Mucosa of rectum (tissue), 2 donors: ENCODE measurements at regions not wholly inside any gene's neighbourhood (a gene's known extent, or its start where the extent isn't known, plus 50 kb on each side); places are given as distances from the start of the nearest gene placed in this dataset.

Experiments used
- H3K27ac ChIP-seq, 2 donors: one replicate each; pipeline ENCODE4 v1.7.0; 2013; ENCODE audit warnings: inconsistent platforms in 2 of 2, low read depth in 2 of 2, low read length in 2 of 2
- H3K27me3 ChIP-seq, 2 donors: one replicate each; pipeline ENCODE4 v1.7.0; 2013; ENCODE audit warnings: low read length in 2 of 2; ENCODE audit not compliant: control insufficient read depth in 2 of 2, insufficient read depth in 2 of 2
- H3K36me3 ChIP-seq, 2 donors: one replicate each; pipeline ENCODE4 v1.7.0; 2013; ENCODE audit warnings: low read length in 2 of 2; ENCODE audit not compliant: control insufficient read depth in 2 of 2, insufficient read depth in 2 of 2
- H3K4me1 ChIP-seq, 2 donors: one replicate each; pipeline ENCODE4 v1.7.0; 2013; ENCODE audit warnings: low read length in 2 of 2, mild to moderate bottlenecking in 1 of 2; ENCODE audit not compliant: control insufficient read depth in 2 of 2, insufficient read depth in 2 of 2
- H3K4me3 ChIP-seq, 2 donors: one replicate each; pipeline ENCODE4 v1.7.0; 2013; ENCODE audit warnings: low read length in 2 of 2
- H3K9ac ChIP-seq, 2 donors: one replicate each; pipeline ENCODE4 v1.7.0; 2013; ENCODE audit warnings: low read length in 2 of 2, low read depth in 1 of 2, mild to moderate bottlenecking in 1 of 2
- H3K9me3 ChIP-seq, 2 donors: one replicate each; pipeline ENCODE4 v1.7.0; 2013; ENCODE audit warnings: low read length in 2 of 2; ENCODE audit not compliant: control insufficient read depth in 2 of 2
- donor health status: healthy.
- donor health status: Normal muscosa, but diverticular disease.

DNA sequence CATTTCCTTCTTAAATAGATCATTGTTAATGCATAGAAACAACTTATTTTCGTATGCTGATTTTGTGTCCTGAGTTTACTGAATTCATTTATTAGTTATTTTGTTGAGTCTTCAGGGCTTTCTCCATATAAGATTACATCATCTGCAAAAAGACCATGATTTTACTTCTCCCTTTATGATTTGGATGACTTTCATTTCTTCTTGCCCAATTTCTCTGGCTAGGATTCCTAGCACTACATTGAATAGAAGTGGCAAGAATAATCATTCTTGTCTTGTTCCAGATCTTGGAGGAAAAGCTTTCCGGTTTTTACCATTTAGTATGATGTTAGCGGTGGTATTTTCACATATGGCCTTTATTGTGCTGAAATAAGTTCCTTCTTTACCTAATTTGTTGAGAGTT, 303.0 kb upstream of the RTL1 start:
- Histone ChIP-seq H3K27ac (no peak overlapping the region), H3K9ac (no peak overlapping the region), H3K36me3 (no peaks in the 10 kb centered on the region), H3K9me3 (peaks cover 4 to 7% of the 10 kb centered on the region in 2 donors), H3K27me3 (no peaks in the 10 kb centered on the region), H3K4me3 (no peak overlapping the region), H3K4me1 (no peaks in the 10 kb centered on the region)

DNA sequence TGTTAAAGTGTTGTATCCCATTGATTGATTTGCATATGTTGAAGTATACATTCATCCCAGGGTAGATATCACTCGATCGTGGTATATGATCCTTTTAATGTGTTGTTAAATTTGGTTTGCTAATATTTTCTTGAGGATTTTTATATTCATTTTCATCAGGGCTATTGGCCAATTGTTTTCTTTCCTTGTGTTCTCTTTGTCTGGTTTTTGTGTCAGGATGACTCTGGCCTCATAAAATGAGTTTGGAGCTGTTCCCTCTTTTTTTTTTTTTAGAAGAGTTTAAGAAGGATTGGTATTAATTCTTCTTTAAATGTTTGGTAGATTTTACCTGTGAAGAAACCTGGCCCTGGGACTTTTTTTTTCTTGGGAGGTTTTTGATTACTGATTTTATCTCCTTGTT, 303.5 kb upstream of the RTL1 start:
- no peaks in the 10 kb centered on the region for H3K4me1 ChIP-seq
- H3K4me3 ChIP-seq: no peak overlapping the region
- no peak overlapping the region for H3K9ac ChIP-seq
- no peaks in the 10 kb centered on the region for H3K36me3 ChIP-seq
- H3K27ac ChIP-seq: no peak overlapping the region
- peaks cover 4 to 7% of the 10 kb centered on the region in 2 donors for H3K9me3 ChIP-seq
- no peaks in the 10 kb centered on the region for H3K27me3 ChIP-seq

DNA sequence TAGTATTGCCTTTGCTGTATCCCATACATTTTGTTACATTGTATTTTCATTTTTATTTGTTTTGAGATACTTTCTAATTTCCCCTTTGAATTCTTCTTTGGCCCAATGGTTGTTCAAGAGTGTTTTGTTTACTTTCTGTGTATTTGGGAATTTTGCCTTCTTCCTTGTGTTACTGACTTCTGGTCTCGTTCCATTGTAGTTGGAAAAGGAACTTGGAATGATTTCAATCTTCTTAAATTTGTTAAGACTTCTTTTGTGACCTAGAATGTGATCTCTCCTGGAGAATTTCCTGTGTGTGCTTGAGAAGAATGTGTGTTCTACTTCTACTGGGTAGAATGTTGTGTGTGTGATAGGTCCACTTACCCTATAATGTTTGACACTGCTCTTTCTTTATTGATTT, 304.4 kb upstream of the RTL1 start:
- Histone ChIP-seq H3K9me3 (peaks cover 4 to 7% of the 10 kb centered on the region in 2 donors), H3K27me3 (no peaks in the 10 kb centered on the region), H3K27ac (no peak overlapping the region), H3K4me1 (no peaks in the 10 kb centered on the region), H3K4me3 (no peak overlapping the region), H3K36me3 (no peaks in the 10 kb centered on the region), H3K9ac (no peak overlapping the region)

DNA sequence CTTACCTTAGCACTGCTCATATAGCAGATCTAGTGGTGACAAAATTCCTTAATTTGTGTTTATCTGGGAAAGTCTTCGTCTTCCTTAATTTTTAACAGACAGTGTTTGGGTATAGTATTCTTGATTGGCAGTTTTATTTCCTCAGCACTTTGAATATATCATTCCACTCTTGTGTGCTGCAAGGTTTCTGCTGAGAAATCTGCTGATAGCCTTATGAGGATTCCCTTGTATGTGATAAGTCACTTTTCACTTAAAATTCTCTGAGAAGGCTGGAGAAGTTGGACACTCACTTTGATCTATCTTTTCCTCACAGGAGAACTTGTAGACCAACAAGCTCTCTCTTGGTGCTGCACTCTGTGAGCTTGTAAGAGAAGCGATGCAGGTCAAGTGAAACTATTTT, 306.1 kb upstream of the RTL1 start:
- H3K4me1 ChIP-seq: no peaks in the 10 kb centered on the region
- no peaks in the 10 kb centered on the region for H3K27me3 ChIP-seq
- H3K4me3 ChIP-seq: no peak overlapping the region
- no peak overlapping the region for H3K9ac ChIP-seq
- no peaks in the 10 kb centered on the region for H3K36me3 ChIP-seq
- H3K9me3 ChIP-seq: peaks cover 4 to 7% of the 10 kb centered on the region in 2 donors
- H3K27ac ChIP-seq: no peak overlapping the region

DNA sequence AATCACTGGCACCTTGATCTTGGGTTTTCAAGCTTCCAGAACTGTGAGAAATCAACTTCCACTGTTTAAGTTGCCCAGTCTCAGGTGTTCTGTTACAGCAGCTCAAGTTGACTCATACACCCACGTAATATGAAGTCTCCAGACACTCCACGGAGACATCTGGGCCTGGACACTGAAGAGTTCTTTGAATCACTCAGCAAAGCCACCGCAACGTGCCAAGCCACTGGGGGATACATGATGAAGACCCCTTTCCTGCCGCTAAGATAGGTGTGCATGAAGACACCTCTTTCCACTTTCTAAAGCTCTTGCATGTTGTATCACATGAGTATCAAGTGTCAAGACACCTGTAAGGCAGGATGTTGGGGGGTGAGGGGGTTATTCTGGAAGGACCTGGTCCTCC, 311.7 kb upstream of the RTL1 start:
- H3K27me3 ChIP-seq: no peaks in the 10 kb centered on the region
- no peaks in the 10 kb centered on the region for H3K4me1 ChIP-seq
- H3K9me3 ChIP-seq: no peaks in the 10 kb centered on the region
- H3K9ac ChIP-seq: no peak overlapping the region
- no peak overlapping the region for H3K27ac ChIP-seq
- no peak overlapping the region for H3K4me3 ChIP-seq
- no peaks in the 10 kb centered on the region for H3K36me3 ChIP-seq

DNA sequence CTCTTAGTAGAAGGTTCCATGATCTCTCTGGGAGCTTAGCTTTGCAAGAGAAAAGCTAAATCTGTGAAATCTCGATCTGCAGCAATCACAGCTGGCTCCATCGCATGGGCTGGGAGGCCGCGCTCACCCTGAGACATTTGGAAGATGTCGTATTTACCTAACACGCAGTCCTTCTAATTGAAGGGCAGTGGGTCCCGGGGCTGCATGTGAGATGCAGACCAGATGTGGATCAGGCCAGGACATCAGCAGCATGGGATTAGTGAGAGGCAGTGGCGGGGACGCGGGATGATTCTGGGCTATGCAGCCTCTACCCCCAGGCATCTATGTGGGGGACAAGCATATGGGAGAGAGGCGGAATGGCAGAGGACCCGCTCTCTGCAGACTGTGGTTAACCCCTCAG, 312.4 kb upstream of the RTL1 start:
- Histone ChIP-seq H3K4me1 (no peaks in the 10 kb centered on the region), H3K36me3 (no peaks in the 10 kb centered on the region), H3K9me3 (no peaks in the 10 kb centered on the region), H3K27ac (no peak overlapping the region), H3K4me3 (no peak overlapping the region), H3K27me3 (no peaks in the 10 kb centered on the region), H3K9ac (no peak overlapping the region)

DNA sequence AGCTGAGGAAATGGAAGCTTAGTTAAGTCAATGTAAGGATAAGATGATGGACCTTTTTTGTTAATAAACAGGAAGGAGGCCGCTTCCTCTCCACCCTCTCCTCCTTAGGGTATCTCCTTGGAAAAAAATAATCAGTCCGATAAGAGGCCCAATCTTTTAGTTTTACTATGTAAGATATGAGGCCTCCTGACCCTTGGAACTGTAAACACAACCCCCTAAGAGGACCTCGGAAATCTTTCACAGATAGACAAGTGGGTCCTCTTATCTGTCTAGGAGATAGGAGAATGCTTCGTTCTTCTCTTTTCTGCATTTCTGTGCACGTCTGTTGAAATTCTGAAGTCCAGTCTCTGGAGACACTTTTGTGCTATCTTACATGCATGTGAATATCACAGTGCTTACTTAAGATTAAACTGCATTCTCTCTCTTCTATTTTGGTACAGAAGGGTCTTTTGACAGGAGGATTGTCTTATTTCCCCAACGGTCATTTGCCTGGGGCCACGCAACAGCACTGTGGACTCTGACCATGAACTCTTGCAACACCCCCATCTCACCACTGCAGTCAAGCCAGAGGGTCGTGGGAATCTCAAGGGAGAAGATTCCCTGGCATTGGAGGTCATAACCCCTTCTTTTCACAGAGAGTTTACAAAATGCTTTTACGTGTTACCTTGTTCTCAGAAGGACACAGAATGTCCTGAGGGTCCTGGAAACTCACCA, 313.0 kb upstream of the RTL1 start:
- H3K9me3 ChIP-seq: no peaks in the 10 kb centered on the region
- H3K27ac ChIP-seq: no peak overlapping the region
- no peak overlapping the region for H3K4me3 ChIP-seq
- no peak overlapping the region for H3K9ac ChIP-seq
- H3K4me1 ChIP-seq: no peaks in the 10 kb centered on the region
- no peaks in the 10 kb centered on the region for H3K36me3 ChIP-seq
- no peaks in the 10 kb centered on the region for H3K27me3 ChIP-seq

DNA sequence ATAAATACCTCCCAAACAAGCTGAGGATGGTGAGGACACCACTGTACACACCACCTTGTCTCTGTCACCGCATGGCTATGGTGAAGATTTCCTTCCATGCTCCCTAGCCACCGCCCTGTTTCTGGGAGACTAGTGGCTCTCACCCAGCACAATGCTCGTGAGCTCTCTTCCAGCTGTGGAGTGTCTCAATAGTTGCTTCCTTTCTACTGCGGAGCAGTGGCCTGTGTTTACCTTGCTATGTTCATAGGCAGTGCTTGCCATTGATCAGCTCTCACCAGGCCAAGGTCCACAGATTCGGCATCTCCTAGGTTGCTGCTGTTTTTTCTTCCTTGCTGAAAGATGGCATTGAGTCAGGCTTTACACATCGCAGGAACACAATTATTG, 313.6 kb upstream of the RTL1 start:
- no peak overlapping the region for H3K9ac ChIP-seq
- H3K27me3 ChIP-seq: no peaks in the 10 kb centered on the region
- H3K9me3 ChIP-seq: no peaks in the 10 kb centered on the region
- H3K4me3 ChIP-seq: no peak overlapping the region
- H3K4me1 ChIP-seq: no peaks in the 10 kb centered on the region
- no peaks in the 10 kb centered on the region for H3K36me3 ChIP-seq
- no peak overlapping the region for H3K27ac ChIP-seq

DNA sequence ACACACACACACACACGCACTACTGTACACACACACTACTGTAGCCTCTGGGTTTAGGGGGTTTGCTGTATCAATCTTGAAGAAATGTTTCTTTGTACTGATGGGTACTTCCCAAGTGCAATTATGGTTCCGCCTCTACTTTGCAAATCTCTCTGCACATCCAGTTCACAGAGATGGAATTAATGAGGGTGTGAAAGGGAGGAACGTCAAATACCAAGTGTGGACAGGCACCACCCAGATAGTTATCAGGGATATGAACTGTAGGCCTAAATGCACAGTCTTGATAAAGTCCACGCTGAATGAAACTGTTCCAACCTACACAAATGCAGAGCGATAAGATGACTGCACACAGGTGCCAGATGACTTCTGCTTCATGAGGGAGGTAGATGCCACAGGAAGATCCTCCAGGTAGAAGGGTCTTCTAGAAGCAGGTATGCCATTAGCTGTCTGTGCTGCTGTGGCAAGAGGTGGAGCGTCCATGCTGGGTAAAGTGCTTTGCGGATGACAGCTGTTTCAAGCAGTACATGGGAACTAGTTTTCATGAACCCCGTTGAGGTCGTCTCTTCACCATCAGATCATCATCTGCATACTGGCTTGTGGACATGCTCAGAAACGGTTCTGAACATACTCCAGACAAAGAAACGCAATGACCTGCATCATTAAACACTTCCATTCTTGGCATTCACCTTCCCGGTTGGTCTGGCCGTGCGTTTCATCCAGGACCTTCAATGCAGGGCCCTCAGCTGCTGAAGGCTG, 314.3 kb upstream of the RTL1 start:
- H3K9me3 ChIP-seq: no peaks in the 10 kb centered on the region
- H3K27ac ChIP-seq: no peak overlapping the region
- no peaks in the 10 kb centered on the region for H3K4me1 ChIP-seq
- H3K27me3 ChIP-seq: no peaks in the 10 kb centered on the region
- no peaks in the 10 kb centered on the region for H3K36me3 ChIP-seq
- H3K9ac ChIP-seq: no peak overlapping the region
- no peak overlapping the region for H3K4me3 ChIP-seq

DNA sequence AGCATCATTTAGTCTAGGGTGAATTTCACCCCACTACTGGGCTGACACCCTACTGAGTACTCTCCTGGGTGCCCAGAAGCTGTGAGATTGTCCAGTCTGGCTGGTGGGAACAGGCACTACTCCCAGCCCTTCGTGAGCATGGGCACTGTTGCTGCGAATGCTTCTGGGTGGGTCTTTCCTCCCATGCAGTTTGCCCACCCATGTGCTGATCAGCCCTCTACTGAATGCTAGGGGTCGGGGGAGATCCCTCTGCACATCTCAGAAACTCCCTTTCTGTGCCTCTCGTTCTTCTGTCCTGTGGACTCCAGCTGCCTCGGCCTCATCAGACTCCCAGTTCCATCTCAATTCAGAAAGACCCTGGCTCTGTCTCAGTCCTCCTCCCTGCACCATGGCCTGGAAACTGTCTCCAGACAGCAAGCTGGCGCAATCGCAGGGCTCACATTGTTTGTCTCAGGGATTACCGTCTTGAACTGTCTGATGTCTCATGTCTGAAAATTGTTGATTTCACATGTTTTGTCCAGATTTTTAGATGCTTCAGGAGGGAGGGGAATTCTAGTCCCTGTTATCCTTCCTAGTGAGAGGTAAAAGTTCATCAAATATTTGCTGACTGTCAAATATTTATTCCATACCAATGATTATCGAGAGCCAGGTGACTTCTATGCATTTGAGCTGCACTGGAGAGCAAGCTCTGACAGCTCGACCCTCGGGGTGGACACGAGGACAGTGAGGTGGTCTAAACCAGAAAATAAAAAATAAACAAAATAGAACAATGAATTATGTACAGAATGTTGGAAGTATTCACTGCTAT, 316.6 kb upstream of the RTL1 start:
- Histone ChIP-seq H3K27ac (no peak overlapping the region), H3K9me3 (no peaks in the 10 kb centered on the region), H3K27me3 (no peaks in the 10 kb centered on the region), H3K4me1 (no peaks in the 10 kb centered on the region), H3K36me3 (no peaks in the 10 kb centered on the region), H3K4me3 (no peak overlapping the region), H3K9ac (no peak overlapping the region)
